ENCODE measurements at regions not wholly inside any gene's neighbourhood (a gene's known extent, or its start where the extent isn't known, plus 50 kb on each side); places are given as distances from the start of the nearest gene placed in this dataset.
"Not testable (repeated sequence)": the region's sequence is repeated elsewhere in the genome, so short reads cannot be mapped to it uniquely, and the experiment has no call there.

- intact Hi-C loops (cut with DNase I) = no loop called here
- DNase-seq = no peak
Observed at GRCh38 chr2:121818546-121818945, 63.1 kb downstream of the TSN start.

GRCh38 chr2:121819846-121820245 lies 64.4 kb downstream of the TSN start:
- no peak for DNase-seq
- intact Hi-C loops (cut with DNase I) = no loop called here

GRCh38 chr2:121821476-121822158 lies 66.2 kb downstream of the TSN start:
- intact Hi-C loops (cut with DNase I) = no loop called here

GRCh38 chr2:121824264-121824663 lies 68.8 kb downstream of the TSN start:
- intact Hi-C loops (cut with DNase I) = no loop called here
- no peak for DNase-seq

More at GRCh38 chr2:121821476-121822158, 66.2 kb downstream of the TSN start:
- no peak for DNase-seq

GRCh38 chr2:121825003-121825950 lies 69.8 kb downstream of the TSN start:
- DNase-seq = no peak
- intact Hi-C loops (cut with DNase I) = no loop called here

GRCh38 chr2:121826036-121826435 lies 70.6 kb downstream of the TSN start:
- intact Hi-C loops (cut with DNase I) = no loop called here

GRCh38 chr2:121828281-121828731 lies 72.9 kb downstream of the TSN start:
- intact Hi-C loops (cut with DNase I) = no loop called here
- no peak for DNase-seq

More at GRCh38 chr2:121826036-121826435, 70.6 kb downstream of the TSN start:
- DNase-seq = no peak

GRCh38 chr2:121830809-121831208 lies 75.4 kb downstream of the TSN start:
- DNase-seq = no peak
- intact Hi-C loops (cut with DNase I) = no loop called here

- intact Hi-C loops (cut with DNase I) = no loop called here
- no peak for DNase-seq
Observed at GRCh38 chr2:121831841-121832240, 76.4 kb downstream of the TSN start.

GRCh38 chr2:121832412-121833357 lies 77.2 kb downstream of the TSN start:
- intact Hi-C loops (cut with DNase I) = no loop called here
- no peak for DNase-seq

- intact Hi-C loops (cut with DNase I) = no loop called here
- DNase-seq = no peak
Observed at GRCh38 chr2:121833358-121833723, 77.9 kb downstream of the TSN start.

GRCh38 chr2:121836611-121837010 lies 81.2 kb downstream of the TSN start:
- DNase-seq = no peak
- intact Hi-C loops (cut with DNase I) = no loop called here

GRCh38 chr2:121837591-121837990 lies 82.1 kb downstream of the TSN start:
- intact Hi-C loops (cut with DNase I) = no loop called here
- no peak for DNase-seq

- intact Hi-C loops (cut with DNase I) = no loop called here
- DNase-seq = no peak
Observed at GRCh38 chr2:121838551-121838950, 83.1 kb downstream of the TSN start.

GRCh38 chr2:121839584-121839983 lies 84.1 kb downstream of the TSN start:
- intact Hi-C loops (cut with DNase I) = no loop called here
- no peak for DNase-seq

GRCh38 chr2:121849236-121849635 lies 93.8 kb downstream of the TSN start:
- no peak for DNase-seq
- intact Hi-C loops (cut with DNase I) = no loop called here

- intact Hi-C loops (cut with DNase I); DNase-seq: not testable (repeated sequence)
Observed at GRCh38 chr2:121853149-121853548, 97.7 kb downstream of the TSN start.

GRCh38 chr2:121855510-121855909 lies 100.1 kb downstream of the TSN start:
- intact Hi-C loops (cut with DNase I) = no loop called here

GRCh38 chr2:121856360-121856759 lies 100.9 kb downstream of the TSN start:
- DNase-seq = no peak
- intact Hi-C loops (cut with DNase I) = no loop called here

More at GRCh38 chr2:121855510-121855909, 100.1 kb downstream of the TSN start:
- no peak for DNase-seq

GRCh38 chr2:121858369-121858768 lies 102.9 kb downstream of the TSN start:
- DNase-seq = no peak
- intact Hi-C loops (cut with DNase I) = no loop called here

All from posterior cingulate gyrus (tissue), 11 donors.